ENCODE measurements at regions not wholly inside any gene's neighbourhood (a gene's known extent, or its start where the extent isn't known, plus 50 kb on each side); places are given as distances from the start of the nearest gene placed in this dataset.

DNA sequence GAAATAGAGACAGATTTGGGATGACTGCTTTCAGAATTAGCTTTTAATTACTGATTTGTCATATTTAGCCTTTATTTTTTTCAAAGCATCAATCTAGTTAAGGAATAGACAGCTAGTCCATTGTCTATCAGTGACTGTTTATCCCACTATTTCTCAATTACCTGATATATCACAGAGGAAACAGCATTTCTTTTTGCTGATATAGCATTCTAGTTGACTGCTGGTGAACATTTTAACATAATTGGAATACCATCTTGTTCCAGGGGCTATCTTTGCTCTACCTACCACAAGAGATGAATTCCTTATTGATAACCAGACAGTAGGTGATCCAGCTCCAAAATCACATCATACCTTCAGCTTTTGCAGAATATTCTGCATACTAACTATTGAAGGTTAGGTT, 982.7 kb downstream of the SQOR start:
- TF ChIP-seq, protein P1, sequence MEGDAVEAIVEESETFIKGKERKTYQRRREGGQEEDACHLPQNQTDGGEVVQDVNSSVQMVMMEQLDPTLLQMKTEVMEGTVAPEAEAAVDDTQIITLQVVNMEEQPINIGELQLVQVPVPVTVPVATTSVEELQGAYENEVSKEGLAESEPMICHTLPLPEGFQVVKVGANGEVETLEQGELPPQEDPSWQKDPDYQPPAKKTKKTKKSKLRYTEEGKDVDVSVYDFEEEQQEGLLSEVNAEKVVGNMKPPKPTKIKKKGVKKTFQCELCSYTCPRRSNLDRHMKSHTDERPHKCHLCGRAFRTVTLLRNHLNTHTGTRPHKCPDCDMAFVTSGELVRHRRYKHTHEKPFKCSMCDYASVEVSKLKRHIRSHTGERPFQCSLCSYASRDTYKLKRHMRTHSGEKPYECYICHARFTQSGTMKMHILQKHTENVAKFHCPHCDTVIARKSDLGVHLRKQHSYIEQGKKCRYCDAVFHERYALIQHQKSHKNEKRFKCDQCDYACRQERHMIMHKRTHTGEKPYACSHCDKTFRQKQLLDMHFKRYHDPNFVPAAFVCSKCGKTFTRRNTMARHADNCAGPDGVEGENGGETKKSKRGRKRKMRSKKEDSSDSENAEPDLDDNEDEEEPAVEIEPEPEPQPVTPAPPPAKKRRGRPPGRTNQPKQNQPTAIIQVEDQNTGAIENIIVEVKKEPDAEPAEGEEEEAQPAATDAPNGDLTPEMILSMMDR (IDR thresholded peaks at IDR 0.05) = no peak
- TF ChIP-seq EP300 (IDR thresholded peaks at IDR 0.05) (no peak), POLR2A (IDR thresholded peaks at IDR 0.05) (no peak)
